GM18861 (cell line): ENCODE measurements at regions not wholly inside any gene's neighbourhood (a gene's known extent, or its start where the extent isn't known, plus 50 kb on each side); places are given as distances from the start of the nearest gene placed in this dataset.

Experiments used
- ATAC-seq: cut with Tn5 transposase; IDR thresholded peaks from one replicate; pipeline ENCODE4 v1.9.1; 2021; ENCODE audit not compliant: unreplicated experiment

- ATAC-seq, result no peak
Measured at GRCh38 chr14:46306267-46306666, 345.3 kb downstream of the RPL10L start.

DNA sequence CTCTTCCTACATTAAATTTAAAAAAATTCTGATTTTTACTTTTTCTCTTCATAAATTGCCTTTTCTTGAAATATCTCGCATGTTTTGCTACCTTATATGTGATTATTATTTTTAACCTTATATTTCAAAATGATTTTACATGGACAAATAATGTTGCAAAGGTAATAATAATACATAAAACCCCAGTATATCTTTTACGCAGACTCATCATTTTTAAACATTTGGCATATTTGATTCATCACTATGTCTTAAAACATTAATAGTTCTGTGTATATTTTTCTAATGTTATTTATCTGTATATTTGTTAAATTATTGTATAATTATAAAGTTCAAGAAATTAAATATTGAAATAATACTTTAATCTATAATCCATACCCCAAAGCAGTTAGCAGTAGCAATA lies 350.8 kb downstream of the RPL10L start:
- ATAC-seq, result no peak

DNA sequence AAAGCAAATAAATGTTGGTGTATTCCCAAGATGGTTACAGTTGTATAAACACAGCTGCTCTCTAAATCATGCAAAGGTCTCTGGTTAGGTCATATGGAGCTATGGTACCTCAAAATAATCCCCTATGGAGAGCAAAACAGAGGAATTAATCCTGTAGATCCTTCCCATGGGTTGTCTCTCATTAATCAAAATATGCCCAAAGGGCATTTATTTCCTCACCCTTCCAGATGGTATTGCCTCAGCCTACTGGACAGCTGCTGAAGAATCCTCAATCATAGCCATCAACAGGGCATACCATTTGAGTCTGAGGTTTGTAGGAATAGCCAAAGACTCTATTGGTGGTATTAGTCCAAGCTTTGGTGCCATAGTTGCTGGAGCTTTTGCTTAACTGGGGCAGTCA lies 360.9 kb downstream of the RPL10L start:
- no peak for ATAC-seq

GRCh38 chr14:46279776-46280175 lies 371.8 kb downstream of the RPL10L start:
- ATAC-seq, result no peak

- ATAC-seq, result no peak
Measured at GRCh38 chr14:46279327-46279726, 372.3 kb downstream of the RPL10L start.

DNA sequence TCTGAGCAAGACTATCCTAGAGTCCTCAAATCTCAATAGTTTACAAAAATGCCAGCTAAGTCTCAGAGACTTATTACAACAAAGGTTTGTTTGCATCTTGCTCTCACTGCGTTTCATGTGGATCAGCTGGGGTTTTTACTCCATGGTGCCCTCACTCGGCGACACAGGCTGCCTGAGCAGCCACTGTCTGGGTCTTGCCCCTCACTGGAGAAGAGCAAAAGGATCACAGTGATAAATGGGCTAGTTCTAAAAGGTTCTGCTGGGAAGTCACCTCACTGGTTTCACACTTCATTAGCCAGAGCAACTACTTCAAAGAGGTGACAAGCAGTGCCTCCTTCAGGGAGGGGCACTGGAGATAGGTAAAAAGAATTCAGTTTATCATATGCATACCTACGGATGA lies 392.0 kb downstream of the RPL10L start:
- no peak for ATAC-seq

DNA sequence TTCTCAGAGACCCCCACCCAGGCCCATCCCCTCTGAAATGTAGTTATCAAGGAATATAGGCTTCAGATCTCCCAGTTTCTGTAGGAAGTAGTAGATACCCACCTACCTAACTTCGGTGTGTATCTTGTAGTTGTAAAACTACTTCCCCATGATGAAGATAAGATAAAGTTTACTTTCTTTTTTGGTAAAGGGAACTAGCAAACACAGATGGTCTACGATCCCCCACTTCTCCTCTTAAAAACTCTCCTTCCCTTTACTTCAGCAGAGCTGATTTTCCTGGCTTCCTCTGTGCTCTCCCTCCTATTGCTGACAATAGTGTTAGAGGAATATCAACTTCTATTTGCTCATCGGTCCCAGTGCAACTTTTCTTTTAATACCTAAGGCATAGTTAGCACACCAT lies 395.2 kb downstream of the RPL10L start:
- no peak for ATAC-seq

DNA sequence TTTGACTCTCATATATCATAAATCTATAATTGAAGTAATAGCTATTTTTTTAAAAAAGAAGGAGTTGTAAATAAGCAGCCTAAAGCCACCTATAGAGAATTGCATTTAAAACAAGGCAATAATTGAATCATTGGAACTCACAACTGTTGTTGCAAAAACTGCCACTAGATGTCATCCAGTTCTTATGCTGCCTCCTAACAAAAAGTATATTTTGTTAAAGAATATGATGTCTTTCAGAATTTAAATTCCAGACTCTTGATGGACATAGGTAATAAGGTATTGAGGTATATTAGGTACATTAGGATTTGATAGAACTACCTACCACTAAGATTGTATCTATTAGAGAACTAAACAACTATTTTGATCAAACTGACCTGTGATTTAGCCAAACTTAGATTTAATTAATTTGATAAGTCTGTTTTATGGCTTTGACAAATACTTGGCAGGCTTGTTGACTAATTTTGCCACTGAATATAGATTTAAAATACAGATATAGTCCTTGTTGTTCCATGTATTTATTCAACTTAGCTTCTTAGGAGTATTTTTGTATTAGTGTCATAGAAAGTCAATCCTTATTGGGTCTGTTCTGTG lies 401.4 kb downstream of the RPL10L start:
- ATAC-seq, result no peak

DNA sequence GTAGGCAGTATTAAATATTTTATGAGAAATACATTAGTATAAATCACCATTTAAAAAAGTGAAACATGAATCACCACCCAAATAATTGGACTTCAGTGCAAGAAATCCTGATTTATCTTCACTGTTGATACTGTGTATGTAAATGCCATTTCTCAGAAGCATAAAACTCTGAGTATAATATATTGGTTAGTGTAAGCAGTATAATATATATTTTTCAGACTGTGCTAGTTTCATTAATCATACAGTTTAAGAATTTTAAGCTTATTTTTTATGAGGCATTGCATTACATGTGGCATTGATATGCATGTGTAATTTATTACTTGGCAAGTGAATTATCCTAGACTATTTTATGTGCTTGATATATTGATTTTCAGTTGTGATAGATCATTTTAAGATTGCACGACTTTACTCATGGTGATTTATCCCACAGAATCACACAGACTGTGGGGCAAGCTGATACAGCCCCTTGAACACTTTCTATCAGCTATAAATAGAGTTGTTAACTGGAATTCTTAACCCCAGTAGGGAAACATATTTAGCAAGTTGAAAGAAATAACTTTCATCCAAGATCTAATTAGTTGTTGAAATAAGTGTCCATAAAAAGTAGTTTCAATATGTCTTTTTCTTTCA lies 403.5 kb downstream of the RPL10L start:
- no peak for ATAC-seq

DNA sequence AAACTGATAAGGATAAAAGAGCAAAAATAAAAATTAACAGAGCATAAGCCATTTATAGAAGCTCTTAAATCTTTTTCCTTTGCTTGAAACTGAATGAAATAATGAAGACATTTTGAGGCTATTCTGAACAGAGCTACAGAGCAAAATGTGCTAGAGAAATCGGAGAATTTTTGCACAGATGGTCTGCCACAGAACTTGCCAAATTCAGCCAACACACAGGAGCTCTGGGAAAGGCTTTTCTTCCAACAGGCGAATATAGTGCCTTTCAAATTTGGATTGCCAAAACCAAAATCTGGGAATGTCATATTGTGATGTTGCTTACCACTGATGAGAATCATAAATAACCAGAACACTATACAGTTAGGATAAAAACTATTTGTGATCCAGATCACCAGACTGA lies 406.3 kb downstream of the RPL10L start:
- no peak for ATAC-seq

GRCh38 chr14:46233786-46234185 lies 417.8 kb downstream of the RPL10L start:
- no peak for ATAC-seq

- ATAC-seq, result no peak
Measured at GRCh38 chr14:46230540-46230939, 421.0 kb downstream of the RPL10L start.

DNA sequence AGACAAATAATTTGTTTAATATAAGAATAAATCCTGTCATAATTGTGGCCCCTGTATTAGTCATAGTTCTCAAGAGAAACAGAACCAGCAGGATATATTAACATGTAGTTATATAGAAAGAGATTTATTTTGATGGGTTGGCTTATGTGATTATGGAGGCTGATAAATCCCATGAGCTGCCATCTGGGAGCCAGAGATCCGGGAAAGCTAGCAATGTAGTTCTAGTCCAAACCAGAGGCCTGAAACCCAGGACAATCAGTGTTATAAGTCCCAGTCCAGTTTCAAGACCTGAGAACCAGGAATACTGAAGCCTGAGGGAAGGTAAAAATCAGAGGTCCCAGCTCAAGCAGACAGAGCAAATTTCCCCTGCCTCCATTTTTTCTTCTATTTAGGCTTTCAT lies 435.8 kb downstream of the RPL10L start:
- ATAC-seq, result no peak

DNA sequence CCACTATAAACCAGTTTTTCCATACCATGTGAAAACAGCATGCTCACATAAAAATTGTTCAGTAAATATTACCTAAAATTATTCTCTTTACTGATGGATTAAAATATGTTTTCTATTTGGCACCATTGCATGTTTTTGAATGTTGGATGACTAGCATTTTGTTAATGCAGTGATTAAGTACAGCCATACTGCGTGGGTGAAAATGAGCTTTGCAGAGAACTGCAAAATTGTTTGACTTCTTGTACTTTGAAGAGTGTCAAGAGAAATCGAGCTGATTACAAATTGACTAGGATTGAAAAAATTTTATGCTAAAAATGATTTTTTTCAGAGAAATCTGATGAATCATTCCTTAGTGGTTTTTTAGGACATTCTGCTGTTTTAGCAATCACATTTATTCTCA lies 452.9 kb downstream of the RPL10L start:
- ATAC-seq, result no peak

- ATAC-seq, result no peak
Measured at GRCh38 chr14:46197856-46198255, 453.7 kb downstream of the RPL10L start.
